ENCODE measurements at regions not wholly inside any gene's neighbourhood (a gene's known extent, or its start where the extent isn't known, plus 50 kb on each side); places are given as distances from the start of the nearest gene placed in this dataset.

GRCh38 chr3:923161-923910 lies 169.5 kb upstream of the CNTN6 start:
- no peaks in the 10 kb centered on the region for H3K27me3 ChIP-seq (ENCODE audit: insufficient read depth, poor library complexity, severe bottlenecking)
- TF ChIP-seq, protein P1, sequence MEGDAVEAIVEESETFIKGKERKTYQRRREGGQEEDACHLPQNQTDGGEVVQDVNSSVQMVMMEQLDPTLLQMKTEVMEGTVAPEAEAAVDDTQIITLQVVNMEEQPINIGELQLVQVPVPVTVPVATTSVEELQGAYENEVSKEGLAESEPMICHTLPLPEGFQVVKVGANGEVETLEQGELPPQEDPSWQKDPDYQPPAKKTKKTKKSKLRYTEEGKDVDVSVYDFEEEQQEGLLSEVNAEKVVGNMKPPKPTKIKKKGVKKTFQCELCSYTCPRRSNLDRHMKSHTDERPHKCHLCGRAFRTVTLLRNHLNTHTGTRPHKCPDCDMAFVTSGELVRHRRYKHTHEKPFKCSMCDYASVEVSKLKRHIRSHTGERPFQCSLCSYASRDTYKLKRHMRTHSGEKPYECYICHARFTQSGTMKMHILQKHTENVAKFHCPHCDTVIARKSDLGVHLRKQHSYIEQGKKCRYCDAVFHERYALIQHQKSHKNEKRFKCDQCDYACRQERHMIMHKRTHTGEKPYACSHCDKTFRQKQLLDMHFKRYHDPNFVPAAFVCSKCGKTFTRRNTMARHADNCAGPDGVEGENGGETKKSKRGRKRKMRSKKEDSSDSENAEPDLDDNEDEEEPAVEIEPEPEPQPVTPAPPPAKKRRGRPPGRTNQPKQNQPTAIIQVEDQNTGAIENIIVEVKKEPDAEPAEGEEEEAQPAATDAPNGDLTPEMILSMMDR (IDR thresholded peaks at IDR 0.05; ENCODE audit: poor library complexity, severe bottlenecking), result no peak
- no peak for ATAC-seq (ENCODE audit: low read depth)

GRCh38 chr3:930866-931265 lies 162.0 kb upstream of the CNTN6 start:
- Histone ChIP-seq H3K27ac (ENCODE audit: poor library complexity, severe bottlenecking) (no peak overlapping the region), H3K9me3 (ENCODE audit: severe bottlenecking) (peaks cover 3% of the 10 kb centered on the region), H3K4me3 (ENCODE audit: severe bottlenecking) (no peak overlapping the region), H3K27me3 (ENCODE audit: insufficient read depth, poor library complexity, severe bottlenecking) (no peaks in the 10 kb centered on the region), H3K36me3 (ENCODE audit: low read depth) (no peaks in the 10 kb centered on the region), H3K4me1 (ENCODE audit: insufficient read depth, poor library complexity, severe bottlenecking) (no peaks in the 10 kb centered on the region)
- TF ChIP-seq, protein P1 (IDR thresholded peaks at IDR 0.05; ENCODE audit: poor library complexity, severe bottlenecking), result no peak
- no peak for ATAC-seq (ENCODE audit: low read depth)
- no peak for DNase-seq (ENCODE audit: low spot score)

More at GRCh38 chr3:923161-923910, 169.5 kb upstream of the CNTN6 start:
- no peak overlapping the region for H3K27ac ChIP-seq (ENCODE audit: poor library complexity, severe bottlenecking)
- peaks cover 2% of the 10 kb centered on the region for H3K9me3 ChIP-seq (ENCODE audit: severe bottlenecking)
- DNase-seq (ENCODE audit: low spot score), result no peak
- no peak overlapping the region for H3K4me3 ChIP-seq (ENCODE audit: severe bottlenecking)
- H3K4me1 ChIP-seq (ENCODE audit: insufficient read depth, poor library complexity, severe bottlenecking), result no peaks in the 10 kb centered on the region
- no peaks in the 10 kb centered on the region for H3K36me3 ChIP-seq (ENCODE audit: low read depth)

DNA sequence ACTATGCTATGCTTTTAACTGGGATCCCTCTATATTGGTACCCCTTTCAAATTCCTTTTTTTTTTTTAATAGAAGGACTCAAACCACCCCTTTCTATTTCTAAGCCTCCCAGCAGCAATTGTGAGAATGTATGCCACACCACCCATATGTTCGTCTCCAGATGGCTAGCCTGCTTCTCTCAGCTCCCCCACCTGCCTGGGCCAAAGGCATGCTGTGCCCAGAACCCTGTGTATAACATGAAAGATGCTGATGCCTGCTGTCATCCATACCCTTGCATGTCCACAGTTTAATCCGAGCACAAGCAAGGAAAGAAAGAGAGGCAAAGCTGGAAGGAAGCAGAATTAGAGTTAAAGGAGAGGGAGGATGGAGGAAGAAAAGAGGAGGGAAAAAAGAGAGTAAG lies 159.5 kb upstream of the CNTN6 start:
- H3K27me3 ChIP-seq (ENCODE audit: insufficient read depth, poor library complexity, severe bottlenecking), result no peaks in the 10 kb centered on the region
- peaks cover 3% of the 10 kb centered on the region for H3K9me3 ChIP-seq (ENCODE audit: severe bottlenecking)
- H3K4me1 ChIP-seq (ENCODE audit: insufficient read depth, poor library complexity, severe bottlenecking), result no peaks in the 10 kb centered on the region
- TF ChIP-seq, protein P1 (IDR thresholded peaks at IDR 0.05; ENCODE audit: poor library complexity, severe bottlenecking), result no peak
- ATAC-seq (ENCODE audit: low read depth) (no peak), DNase-seq (ENCODE audit: low spot score) (no peak)
- no peaks in the 10 kb centered on the region for H3K36me3 ChIP-seq (ENCODE audit: low read depth)
- no peak overlapping the region for H3K27ac ChIP-seq (ENCODE audit: poor library complexity, severe bottlenecking)
- H3K4me3 ChIP-seq (ENCODE audit: severe bottlenecking), result no peak overlapping the region

DNA sequence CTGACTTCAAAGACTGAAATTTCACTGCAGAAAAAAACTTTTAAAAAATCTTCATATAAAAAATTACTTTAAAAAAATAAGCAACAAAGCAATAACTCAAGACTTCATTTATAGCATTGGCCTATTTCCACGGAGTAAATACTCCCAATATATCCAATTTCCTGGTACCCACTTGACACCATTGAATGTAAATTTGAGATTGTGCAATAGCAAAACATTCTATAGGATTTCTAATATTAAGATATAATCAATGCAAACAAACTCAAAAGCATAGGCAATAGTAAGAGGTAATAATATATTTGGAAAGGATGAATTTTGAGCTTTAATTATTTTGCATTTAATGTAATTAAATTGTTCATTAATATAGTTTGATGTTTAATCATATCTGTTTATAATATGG lies 148.0 kb upstream of the CNTN6 start:
- no peaks in the 10 kb centered on the region for H3K9me3 ChIP-seq (ENCODE audit: severe bottlenecking)
- ATAC-seq (ENCODE audit: low read depth) (no peak), DNase-seq (ENCODE audit: low spot score) (no peak)
- no peaks in the 10 kb centered on the region for H3K36me3 ChIP-seq (ENCODE audit: low read depth)
- H3K4me3 ChIP-seq (ENCODE audit: severe bottlenecking), result no peak overlapping the region
- no peak overlapping the region for H3K27ac ChIP-seq (ENCODE audit: poor library complexity, severe bottlenecking)
- TF ChIP-seq, protein P1 (IDR thresholded peaks at IDR 0.05; ENCODE audit: poor library complexity, severe bottlenecking), result no peak
- H3K4me1 ChIP-seq (ENCODE audit: insufficient read depth, poor library complexity, severe bottlenecking), result no peaks in the 10 kb centered on the region
- no peaks in the 10 kb centered on the region for H3K27me3 ChIP-seq (ENCODE audit: insufficient read depth, poor library complexity, severe bottlenecking)

DNA sequence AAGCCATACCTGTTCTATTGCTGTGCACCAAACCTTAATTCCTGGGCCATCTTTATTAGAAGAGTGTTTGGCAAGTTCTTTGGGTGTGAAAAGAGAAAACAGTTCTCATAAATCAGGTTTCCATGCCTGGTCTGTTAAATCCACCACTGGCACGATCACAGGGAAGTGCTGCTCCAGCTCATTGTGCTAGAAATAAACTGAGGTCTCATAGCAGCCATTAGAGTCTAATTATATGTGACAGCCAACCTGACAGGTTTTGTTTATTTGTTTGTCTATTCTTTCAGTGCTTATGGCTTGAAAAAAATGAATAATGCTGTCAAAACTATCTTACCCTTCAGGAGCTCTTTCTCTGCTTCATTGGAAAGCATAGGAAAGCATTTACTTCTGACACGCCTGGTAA lies 147.1 kb upstream of the CNTN6 start:
- DNase-seq (ENCODE audit: low spot score), result no peak
- Histone ChIP-seq H3K27ac (ENCODE audit: poor library complexity, severe bottlenecking) (no peak overlapping the region), H3K4me3 (ENCODE audit: severe bottlenecking) (no peak overlapping the region)

More for the DNA sequence above, 147.1 kb upstream of the CNTN6 start:
- Histone ChIP-seq H3K9me3 (ENCODE audit: severe bottlenecking) (no peaks in the 10 kb centered on the region), H3K4me1 (ENCODE audit: insufficient read depth, poor library complexity, severe bottlenecking) (no peaks in the 10 kb centered on the region), H3K36me3 (ENCODE audit: low read depth) (no peaks in the 10 kb centered on the region), H3K27me3 (ENCODE audit: insufficient read depth, poor library complexity, severe bottlenecking) (no peaks in the 10 kb centered on the region)
- no peak for ATAC-seq (ENCODE audit: low read depth)
- TF ChIP-seq, protein P1 (IDR thresholded peaks at IDR 0.05; ENCODE audit: poor library complexity, severe bottlenecking), result no peak

Data from RWPE2 (cell line).